Testis (tissue), 2 donors: ENCODE measurements at regions not wholly inside any gene's neighbourhood (a gene's known extent, or its start where the extent isn't known, plus 50 kb on each side); places are given as distances from the start of the nearest gene placed in this dataset.

Source experiments
- POLR2A ChIP-seq: fragments of 450-650 bp; IDR thresholded peaks from one replicate; pipeline ENCODE4 v1.6.1; 2017; ENCODE audit warnings: antibody characterized with exemption, mild to moderate bottlenecking, moderate library complexity
- TF ChIP-seq, protein P1 (sequence below), 3 experiments: fragments of 450-650 bp in 2 of 3; fragments of 200-600 bp in 1 of 3; sonication (generic) in 1 of 3; IDR thresholded peaks; one replicate each; pipeline ENCODE4 v1.5.1; 2016 to 2019; ENCODE audit warnings: antibody characterized with exemption in 3 of 3, mild to moderate bottlenecking in 2 of 3, moderate library complexity in 1 of 3

DNA sequence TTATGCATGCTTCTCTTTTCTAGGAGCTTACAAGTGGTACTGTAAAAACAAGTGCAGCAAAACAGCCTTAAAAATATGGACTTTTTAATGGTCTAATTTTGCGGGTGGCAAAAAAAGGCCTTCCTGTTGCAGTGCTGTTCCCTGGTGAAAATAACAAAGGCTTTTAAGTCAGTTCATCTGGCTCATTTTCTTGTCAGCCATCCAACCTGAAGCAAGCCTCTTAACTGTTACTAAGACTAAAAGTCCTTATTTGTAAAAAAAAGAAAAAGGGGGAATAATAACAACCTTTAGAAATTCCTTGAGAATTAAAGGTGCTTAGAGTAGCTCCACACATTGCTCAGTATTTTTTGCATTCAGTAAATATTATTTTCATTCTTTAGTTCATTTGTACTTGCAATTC, 200.5 kb upstream of the CHORDC1 start:
- no peak for TF ChIP-seq POLR2A
- TF ChIP-seq, protein P1, sequence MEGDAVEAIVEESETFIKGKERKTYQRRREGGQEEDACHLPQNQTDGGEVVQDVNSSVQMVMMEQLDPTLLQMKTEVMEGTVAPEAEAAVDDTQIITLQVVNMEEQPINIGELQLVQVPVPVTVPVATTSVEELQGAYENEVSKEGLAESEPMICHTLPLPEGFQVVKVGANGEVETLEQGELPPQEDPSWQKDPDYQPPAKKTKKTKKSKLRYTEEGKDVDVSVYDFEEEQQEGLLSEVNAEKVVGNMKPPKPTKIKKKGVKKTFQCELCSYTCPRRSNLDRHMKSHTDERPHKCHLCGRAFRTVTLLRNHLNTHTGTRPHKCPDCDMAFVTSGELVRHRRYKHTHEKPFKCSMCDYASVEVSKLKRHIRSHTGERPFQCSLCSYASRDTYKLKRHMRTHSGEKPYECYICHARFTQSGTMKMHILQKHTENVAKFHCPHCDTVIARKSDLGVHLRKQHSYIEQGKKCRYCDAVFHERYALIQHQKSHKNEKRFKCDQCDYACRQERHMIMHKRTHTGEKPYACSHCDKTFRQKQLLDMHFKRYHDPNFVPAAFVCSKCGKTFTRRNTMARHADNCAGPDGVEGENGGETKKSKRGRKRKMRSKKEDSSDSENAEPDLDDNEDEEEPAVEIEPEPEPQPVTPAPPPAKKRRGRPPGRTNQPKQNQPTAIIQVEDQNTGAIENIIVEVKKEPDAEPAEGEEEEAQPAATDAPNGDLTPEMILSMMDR (IDR thresholded peaks at IDR 0.05), result no peak
